OCI-LY3 (cell line): ENCODE measurements at regions not wholly inside any gene's neighbourhood (a gene's known extent, or its start where the extent isn't known, plus 50 kb on each side); places are given as distances from the start of the nearest gene placed in this dataset.

Source experiments
- H2AFZ ChIP-seq: fragments of 200-600, 300-600 bp; shearing (Covaris generic); 2 replicates; pipeline ENCODE4 v1.6.0; 2014; ENCODE audit warnings: antibody characterized with exemption, low read depth, low read length
- H3K27ac ChIP-seq: fragments of 200-600, 300-600 bp; sonication (generic); 2 replicates; pipeline ENCODE4 v1.5.1; 2014; ENCODE audit warnings: mild to moderate bottlenecking, low read length, moderate library complexity, mixed read lengths
- H3K27me3 ChIP-seq: fragments of 200-600, 300-600 bp; sonication (generic); 2 replicates; pipeline ENCODE4 v1.6.1; 2014; ENCODE audit warnings: low read depth, low read length, mixed read lengths
- H3K36me3 ChIP-seq: fragments of 200-600, 300-600 bp; sonication (generic); replicated peaks from 2 replicates; pipeline ENCODE3; 2014; ENCODE audit warnings: low read depth, low read length, mixed read lengths
- H3K4me1 ChIP-seq: fragments of 300-600, 200-600 bp; sonication (generic); 2 replicates; pipeline ENCODE4 v1.6.1; 2014; ENCODE audit warnings: low read length, mixed read lengths
- H3K4me2 ChIP-seq: fragments of 200-600, 300-600 bp; sonication (generic); 2 replicates; pipeline ENCODE4 v1.6.1; 2014; ENCODE audit warnings: low read length, mixed read lengths
- H3K4me3 ChIP-seq: fragments of 300-600, 200-600 bp; sonication (generic); 2 replicates; pipeline ENCODE4 v1.5.1; 2014; ENCODE audit warnings: antibody characterized with exemption, mild to moderate bottlenecking, low read length, moderate library complexity
- H3K79me2 ChIP-seq: fragments of 300-600, 200-600 bp; shearing (Covaris generic); 2 replicates; pipeline ENCODE4 v1.6.1; 2014; ENCODE audit warnings: mild to moderate bottlenecking, low read length, mixed read lengths
- H3K9ac ChIP-seq: fragments of 300-600, 200-600 bp; shearing (Covaris generic); 2 replicates; pipeline ENCODE4 v1.6.0; 2014; ENCODE audit warnings: mild to moderate bottlenecking, low read length, moderate library complexity
- H3K9me3 ChIP-seq: fragments of 200-600, 300-600 bp; shearing (Covaris generic); 2 replicates; pipeline ENCODE4 v1.6.1; 2014; ENCODE audit warnings: low read length, mixed read lengths; ENCODE audit not compliant: insufficient read depth
- H4K20me1 ChIP-seq: fragments of 200-600, 300-600 bp; sonication (generic); 2 replicates; pipeline ENCODE4 v1.6.1; 2016; ENCODE audit warnings: low read length, mixed read lengths; ENCODE audit not compliant: insufficient read depth
- CTCF ChIP-seq: fragments of 200-600, 300-600 bp; sonication (generic); IDR thresholded peaks from 2 replicates; pipeline ENCODE4 v1.5.1; 2014; ENCODE audit warnings: antibody characterized with exemption, low read length, low read depth
- EZH2phosphoT487 ChIP-seq: fragments of 200-600 bp; shearing (Covaris generic); IDR thresholded peaks from 2 replicates; pipeline ENCODE4 v1.6.1; 2018; ENCODE audit warnings: antibody characterized with exemption, mixed run types, low read depth

DNA sequence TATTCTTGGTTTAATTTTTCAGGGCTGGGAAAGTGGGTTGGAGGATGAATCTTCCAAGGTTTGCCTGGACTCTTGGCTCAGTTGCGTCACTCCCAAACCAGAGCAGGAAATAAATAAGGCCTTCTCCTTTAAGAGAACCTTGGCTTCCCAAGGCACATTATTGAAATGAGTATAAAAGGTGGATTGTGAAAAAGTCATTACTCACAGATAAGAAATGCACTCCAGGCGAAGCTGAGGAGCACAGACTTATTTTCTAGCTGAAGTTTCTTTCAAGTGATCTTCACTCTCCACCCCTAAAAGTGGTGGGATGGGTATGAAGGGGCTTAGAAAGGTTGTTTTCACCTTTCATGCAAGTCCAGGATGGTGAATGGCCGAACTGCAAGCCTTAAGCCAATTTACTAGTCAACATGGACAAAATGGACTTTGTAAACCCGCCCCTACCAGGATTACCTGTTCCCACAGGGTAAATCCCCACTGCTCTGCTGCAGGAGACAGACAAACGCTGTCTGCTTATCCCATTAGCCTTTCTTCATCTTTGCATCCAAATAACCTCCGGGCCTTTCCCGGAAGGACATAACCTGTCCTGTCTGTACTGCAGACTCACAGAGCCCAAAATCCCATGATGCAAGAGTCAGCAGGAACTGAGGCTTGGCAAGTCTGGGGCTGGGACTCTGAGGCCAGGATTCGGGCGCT, 207.6 kb downstream of the BCL11B start:
- Histone ChIP-seq H3K9me3 (no peaks in the 10 kb centered on the region), H3K4me2 (no peak overlapping the region), H3K27ac (no peak overlapping the region), H3K79me2 (no peaks in the 10 kb centered on the region), H3K4me3 (no peak overlapping the region), H4K20me1 (no peaks in the 10 kb centered on the region), H3K36me3 (no peaks in the 10 kb centered on the region), H3K9ac (no peak overlapping the region), H3K4me1 (no peaks in the 10 kb centered on the region), H3K27me3 (peaks cover 7% of the 10 kb centered on the region; the same call in 1 of the 2 replicates), H2AFZ (no peak overlapping the region)
- TF ChIP-seq CTCF (no peak), EZH2phosphoT487 (no peak)

GRCh38 chr14:99065551-99065950, 206.4 kb downstream of the BCL11B start:
- H3K4me3 ChIP-seq: no peak overlapping the region
- no peak overlapping the region for H3K9ac ChIP-seq
- no peaks in the 10 kb centered on the region for H3K9me3 ChIP-seq
- no peak overlapping the region for H3K4me2 ChIP-seq
- H3K79me2 ChIP-seq: no peaks in the 10 kb centered on the region
- TF ChIP-seq EZH2phosphoT487 (no peak), CTCF (no peak)
- no peaks in the 10 kb centered on the region for H3K36me3 ChIP-seq
- H3K27ac ChIP-seq: no peak overlapping the region
- H3K27me3 ChIP-seq: 0 out of 2 replicates have a peak, but pooled peaks cover 7% of the 10 kb centered on the region
- H3K4me1 ChIP-seq: no peaks in the 10 kb centered on the region
- no peaks in the 10 kb centered on the region for H4K20me1 ChIP-seq
- H2AFZ ChIP-seq: no peak overlapping the region

DNA sequence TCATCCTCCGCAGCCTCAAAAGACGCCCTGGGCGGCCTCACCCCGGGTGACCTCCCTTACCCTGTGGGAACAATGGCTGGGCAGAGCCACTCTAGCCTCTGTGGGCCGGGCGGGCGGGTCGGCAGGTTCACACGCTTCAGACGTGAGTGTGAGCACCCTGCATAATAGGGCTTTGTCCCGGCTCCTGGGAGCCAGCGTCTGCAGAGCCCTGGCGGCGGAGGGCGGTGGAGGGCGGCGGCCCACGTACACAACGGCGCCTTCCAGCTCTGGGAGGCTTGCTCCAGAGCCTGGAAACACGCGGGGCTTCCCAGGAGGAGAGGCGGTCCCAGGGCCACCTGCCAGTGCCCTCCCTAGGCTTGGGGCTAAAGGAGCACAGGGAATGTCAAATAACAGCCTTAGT, 205.6 kb downstream of the BCL11B start:
- no peaks in the 10 kb centered on the region for H4K20me1 ChIP-seq
- H3K27ac ChIP-seq: no peak overlapping the region
- no peaks in the 10 kb centered on the region for H3K9me3 ChIP-seq
- H3K27me3 ChIP-seq: 0 out of 2 replicates have a peak, but pooled peaks cover 7% of the 10 kb centered on the region
- no peak overlapping the region for H3K4me2 ChIP-seq
- no peak overlapping the region for H2AFZ ChIP-seq
- H3K9ac ChIP-seq: no peak overlapping the region
- no peak for TF ChIP-seq CTCF
- no peak for TF ChIP-seq EZH2phosphoT487
- H3K36me3 ChIP-seq: no peaks in the 10 kb centered on the region
- H3K4me3 ChIP-seq: no peak overlapping the region
- H3K4me1 ChIP-seq: no peaks in the 10 kb centered on the region
- H3K79me2 ChIP-seq: no peaks in the 10 kb centered on the region

DNA sequence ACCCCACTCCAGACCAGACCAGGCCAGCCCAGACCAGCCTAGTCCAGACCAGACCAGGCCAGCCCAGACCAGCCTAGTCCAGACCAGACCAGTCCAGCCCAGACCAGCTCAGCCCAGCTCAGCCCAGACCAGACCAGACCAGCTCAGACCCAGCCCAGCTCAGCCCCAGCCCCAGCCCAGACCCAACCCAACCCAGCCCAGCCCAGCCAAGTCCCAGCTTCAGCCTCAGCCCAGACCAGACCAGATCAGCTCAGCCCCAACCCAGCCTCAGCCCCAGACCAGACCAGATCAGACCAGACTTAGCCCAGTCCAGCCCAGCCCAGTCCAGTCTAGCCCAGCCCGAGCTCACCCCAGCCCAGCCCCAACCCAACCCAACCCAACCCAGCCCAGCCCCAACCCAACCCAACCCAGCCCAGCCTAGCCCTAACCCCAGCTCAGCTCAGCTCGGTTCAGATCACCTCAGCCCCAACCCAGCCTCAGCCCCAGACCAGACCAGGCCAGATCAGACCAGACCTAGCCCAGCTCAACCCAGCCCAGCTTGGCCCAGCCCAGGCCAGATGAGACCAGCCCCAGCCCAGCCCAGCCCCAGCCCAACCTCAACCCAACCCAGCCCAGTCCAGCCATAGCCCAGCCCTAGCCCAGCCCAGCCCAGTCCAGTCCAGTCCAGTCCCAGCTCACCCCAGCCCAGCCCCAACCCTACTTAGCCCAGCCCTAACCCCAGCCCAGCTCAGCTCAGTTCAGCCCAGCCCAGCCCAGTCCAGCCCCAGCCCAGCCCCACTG, 204.7 kb downstream of the BCL11B start:
- no peaks in the 10 kb centered on the region for H3K36me3 ChIP-seq
- H3K4me1 ChIP-seq: no peaks in the 10 kb centered on the region
- H3K4me2 ChIP-seq: no peak overlapping the region
- H3K9me3 ChIP-seq: no peaks in the 10 kb centered on the region
- H2AFZ ChIP-seq: no peak overlapping the region
- H4K20me1 ChIP-seq: no peaks in the 10 kb centered on the region
- TF ChIP-seq EZH2phosphoT487: no peak
- TF ChIP-seq CTCF: no peak
- H3K27ac ChIP-seq: no peak overlapping the region
- H3K4me3 ChIP-seq: no peak overlapping the region
- no peak overlapping the region for H3K9ac ChIP-seq
- H3K79me2 ChIP-seq: no peaks in the 10 kb centered on the region
- no peaks in the 10 kb centered on the region for H3K27me3 ChIP-seq
